WTC11 (cell line): ENCODE measurements at regions not wholly inside any gene's neighbourhood (a gene's known extent, or its start where the extent isn't known, plus 50 kb on each side); places are given as distances from the start of the nearest gene placed in this dataset.

Experiments
- ELF4 ChIP-seq: sonication (generic); formaldehyde crosslinking; IDR thresholded peaks from 2 replicates; pipeline ENCODE4 v1.8.1; 2022; ENCODE audit warnings: low read depth, mild to moderate bottlenecking, moderate library complexity, missing genetic modification reagents
- EMX1 ChIP-seq: fragments of 250-450 bp; sonication (Bioruptor Pico); IDR thresholded peaks from 2 replicates; pipeline ENCODE4 v1.8.0; 2021; ENCODE audit warnings: mild to moderate bottlenecking
- JUN ChIP-seq: sonication (generic); formaldehyde crosslinking; IDR thresholded peaks from 2 replicates; pipeline ENCODE4 v1.8.0; 2023; ENCODE audit warnings: mild to moderate bottlenecking, missing genetic modification reagents
- TF ChIP-seq, protein P1 (sequence below): fragments of 250-450 bp; sonication (Bioruptor Pico); IDR thresholded peaks from 2 replicates; pipeline ENCODE4 v1.9.0; 2021; ENCODE audit warnings: mild to moderate bottlenecking

DNA sequence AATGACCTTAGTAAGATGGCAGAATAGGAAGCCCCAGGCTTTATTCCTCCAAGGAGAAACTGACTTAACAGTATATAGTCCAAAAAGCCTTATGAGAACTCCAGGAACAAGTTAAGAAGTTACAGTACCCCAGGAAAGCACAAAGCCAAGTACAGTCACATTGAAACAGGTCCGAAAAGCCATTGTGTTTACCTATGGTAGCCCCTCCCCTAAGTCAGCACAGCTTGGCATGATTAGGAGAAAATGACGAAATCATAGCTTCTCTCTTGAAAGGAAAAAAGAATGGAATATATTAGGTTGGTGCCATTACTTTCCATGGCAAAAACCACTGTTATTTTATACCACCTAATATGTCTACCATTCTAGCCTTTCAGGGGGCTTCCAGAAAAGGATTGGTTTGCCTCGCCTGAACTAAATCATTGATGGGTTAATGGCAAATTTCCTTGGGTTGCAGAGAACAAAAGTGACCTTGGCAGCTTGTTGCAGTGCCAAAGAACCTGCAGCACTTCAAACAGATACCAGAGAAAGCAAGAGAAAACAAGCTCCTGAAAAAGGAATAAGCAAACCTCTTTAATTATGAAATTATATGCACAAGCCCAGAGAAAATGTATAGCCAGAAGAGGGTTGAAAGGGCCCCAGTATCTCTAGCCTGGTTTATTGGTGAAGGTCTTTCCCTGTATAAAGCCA is 130.6 kb downstream of the PTCHD1 start:
- TF ChIP-seq EMX1 (CRISPR knock-in tag) (no peak), ELF4 (CRISPR knock-in tag) (no peak), JUN (CRISPR knock-in tag) (no peak)
- TF ChIP-seq, protein P1, sequence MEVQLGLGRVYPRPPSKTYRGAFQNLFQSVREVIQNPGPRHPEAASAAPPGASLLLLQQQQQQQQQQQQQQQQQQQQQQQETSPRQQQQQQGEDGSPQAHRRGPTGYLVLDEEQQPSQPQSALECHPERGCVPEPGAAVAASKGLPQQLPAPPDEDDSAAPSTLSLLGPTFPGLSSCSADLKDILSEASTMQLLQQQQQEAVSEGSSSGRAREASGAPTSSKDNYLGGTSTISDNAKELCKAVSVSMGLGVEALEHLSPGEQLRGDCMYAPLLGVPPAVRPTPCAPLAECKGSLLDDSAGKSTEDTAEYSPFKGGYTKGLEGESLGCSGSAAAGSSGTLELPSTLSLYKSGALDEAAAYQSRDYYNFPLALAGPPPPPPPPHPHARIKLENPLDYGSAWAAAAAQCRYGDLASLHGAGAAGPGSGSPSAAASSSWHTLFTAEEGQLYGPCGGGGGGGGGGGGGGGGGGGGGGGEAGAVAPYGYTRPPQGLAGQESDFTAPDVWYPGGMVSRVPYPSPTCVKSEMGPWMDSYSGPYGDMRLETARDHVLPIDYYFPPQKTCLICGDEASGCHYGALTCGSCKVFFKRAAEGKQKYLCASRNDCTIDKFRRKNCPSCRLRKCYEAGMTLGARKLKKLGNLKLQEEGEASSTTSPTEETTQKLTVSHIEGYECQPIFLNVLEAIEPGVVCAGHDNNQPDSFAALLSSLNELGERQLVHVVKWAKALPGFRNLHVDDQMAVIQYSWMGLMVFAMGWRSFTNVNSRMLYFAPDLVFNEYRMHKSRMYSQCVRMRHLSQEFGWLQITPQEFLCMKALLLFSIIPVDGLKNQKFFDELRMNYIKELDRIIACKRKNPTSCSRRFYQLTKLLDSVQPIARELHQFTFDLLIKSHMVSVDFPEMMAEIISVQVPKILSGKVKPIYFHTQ (CRISPR knock-in tag): no peak
